Neural progenitor cell (in vitro differentiated cells): ENCODE measurements at regions not wholly inside any gene's neighbourhood (a gene's known extent, or its start where the extent isn't known, plus 50 kb on each side); places are given as distances from the start of the nearest gene placed in this dataset.

Experiments
- CTCF ChIP-seq: fragments of 200-600 bp; sonication (generic); IDR thresholded peaks from 2 replicates; pipeline ENCODE4 v1.5.1; 2017; ENCODE audit warnings: antibody characterized with exemption, mild to moderate bottlenecking
- EZH2 ChIP-seq: fragments of 200-600 bp; sonication (generic); IDR thresholded peaks from 2 replicates; pipeline ENCODE4 v1.6.1; 2017; ENCODE audit warnings: antibody characterized with exemption, mild to moderate bottlenecking, moderate library complexity
- EZH2phosphoT487 ChIP-seq: fragments of 200-600 bp; sonication (generic); IDR thresholded peaks from 2 replicates; pipeline ENCODE4 v1.6.1; 2017; ENCODE audit warnings: antibody characterized with exemption

DNA sequence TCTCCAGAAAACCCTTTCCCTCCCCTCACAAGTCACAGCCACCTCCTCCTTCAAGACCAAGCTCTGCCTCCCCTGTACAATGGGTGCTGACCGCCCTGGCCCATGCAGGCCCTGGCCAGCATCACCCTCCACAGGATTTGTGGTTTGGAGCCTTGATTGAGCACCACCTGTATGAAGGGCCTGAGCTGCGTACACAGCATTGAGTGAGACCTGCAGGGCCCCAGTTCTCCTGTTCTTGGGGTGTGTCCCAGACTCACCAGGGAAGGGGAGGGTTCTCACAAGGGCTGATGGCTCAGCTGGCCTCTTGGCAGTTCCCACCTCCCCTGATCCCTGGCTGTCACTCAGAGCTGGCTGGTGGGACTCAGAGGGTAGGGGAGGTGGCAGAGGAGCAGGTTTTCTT lies 63.7 kb upstream of the IER5L start:
- no peak for TF ChIP-seq CTCF
- TF ChIP-seq EZH2phosphoT487 = no peak
- no peak for TF ChIP-seq EZH2
